ENCODE measurements at regions not wholly inside any gene's neighbourhood (a gene's known extent, or its start where the extent isn't known, plus 50 kb on each side); places are given as distances from the start of the nearest gene placed in this dataset.

- no peaks in the 10 kb centered on the region for H3K36me3 ChIP-seq (ENCODE audit: control insufficient read depth, low read length)
- TF ChIP-seq CTCF (IDR thresholded peaks at IDR 0.05; ENCODE audit: low read depth, low read length, poor library complexity, severe bottlenecking) (no peak), EZH2phosphoT487 (IDR thresholded peaks at IDR 0.05; ENCODE audit: borderline replicate concordance, low read length) (no peak)
- no peaks in the 10 kb centered on the region for H4K20me1 ChIP-seq (ENCODE audit: control insufficient read depth, insufficient read depth, low read depth, low read length)
- H3F3A ChIP-seq (ENCODE audit: control insufficient read depth, insufficient read depth), result no peaks in the 10 kb centered on the region
- no peak overlapping the region for H3K4me3 ChIP-seq (ENCODE audit: low read length)
- H3K9me2 ChIP-seq (replicated peaks; ENCODE audit: control insufficient read depth, low read length), result no peaks in the 10 kb centered on the region
- H3K4me1 ChIP-seq (ENCODE audit: control insufficient read depth, low read length), result peaks cover 5% of the 10 kb centered on the region; the same call in 1 of the 2 replicates
- H3K9me3 ChIP-seq (ENCODE audit: control insufficient read depth, insufficient read depth, low read length), result no peaks in the 10 kb centered on the region
- no peak overlapping the region for H3K4me2 ChIP-seq (ENCODE audit: low read length)
- no peaks in the 10 kb centered on the region for H3K27me3 ChIP-seq (ENCODE audit: control insufficient read depth, low read length)
- no peaks in the 10 kb centered on the region for H3K79me2 ChIP-seq (ENCODE audit: control insufficient read depth, low read length)
- no peak overlapping the region for H3K27ac ChIP-seq (ENCODE audit: low read depth, low read length)
Observed at GRCh38 chr4:188879598-188879997, 740.4 kb downstream of the TRIML1 start.

- Histone ChIP-seq H3K36me3 (ENCODE audit: control insufficient read depth, low read length) (no peaks in the 10 kb centered on the region), H3K4me3 (ENCODE audit: low read length) (no peak overlapping the region), H3K27ac (ENCODE audit: low read depth, low read length) (no peak overlapping the region), H3K9me3 (ENCODE audit: control insufficient read depth, insufficient read depth, low read length) (no peaks in the 10 kb centered on the region), H3K27me3 (ENCODE audit: control insufficient read depth, low read length) (no peaks in the 10 kb centered on the region), H4K20me1 (ENCODE audit: control insufficient read depth, insufficient read depth, low read depth, low read length) (no peaks in the 10 kb centered on the region), H3K4me2 (ENCODE audit: low read length) (no peak overlapping the region), H3F3A (ENCODE audit: control insufficient read depth, insufficient read depth) (no peaks in the 10 kb centered on the region), H3K79me2 (ENCODE audit: control insufficient read depth, low read length) (no peaks in the 10 kb centered on the region), H3K4me1 (ENCODE audit: control insufficient read depth, low read length) (no peaks in the 10 kb centered on the region), H3K9me2 (replicated peaks; ENCODE audit: control insufficient read depth, low read length) (no peaks in the 10 kb centered on the region)
- TF ChIP-seq EZH2phosphoT487 (IDR thresholded peaks at IDR 0.05; ENCODE audit: borderline replicate concordance, low read length) (no peak), CTCF (IDR thresholded peaks at IDR 0.05; ENCODE audit: low read depth, low read length, poor library complexity, severe bottlenecking) (no peak)
Observed at GRCh38 chr4:188887905-188888304, 748.7 kb downstream of the TRIML1 start.

GRCh38 chr4:188892837-188893236 is 753.6 kb downstream of the TRIML1 start:
- no peak overlapping the region for H3K4me2 ChIP-seq (ENCODE audit: low read length)
- H3K9me2 ChIP-seq (replicated peaks; ENCODE audit: control insufficient read depth, low read length), result no peaks in the 10 kb centered on the region
- no peaks in the 10 kb centered on the region for H3F3A ChIP-seq (ENCODE audit: control insufficient read depth, insufficient read depth)
- no peaks in the 10 kb centered on the region for H3K9me3 ChIP-seq (ENCODE audit: control insufficient read depth, insufficient read depth, low read length)
- no peaks in the 10 kb centered on the region for H3K27me3 ChIP-seq (ENCODE audit: control insufficient read depth, low read length)
- H3K79me2 ChIP-seq (ENCODE audit: control insufficient read depth, low read length), result no peaks in the 10 kb centered on the region
- H3K4me3 ChIP-seq (ENCODE audit: low read length), result no peak overlapping the region
- no peaks in the 10 kb centered on the region for H3K36me3 ChIP-seq (ENCODE audit: control insufficient read depth, low read length)
- TF ChIP-seq CTCF (IDR thresholded peaks at IDR 0.05; ENCODE audit: low read depth, low read length, poor library complexity, severe bottlenecking) (no peak), EZH2phosphoT487 (IDR thresholded peaks at IDR 0.05; ENCODE audit: borderline replicate concordance, low read length) (no peak)
- no peak overlapping the region for H3K27ac ChIP-seq (ENCODE audit: low read depth, low read length)
- H4K20me1 ChIP-seq (ENCODE audit: control insufficient read depth, insufficient read depth, low read depth, low read length), result no peaks in the 10 kb centered on the region
- no peaks in the 10 kb centered on the region for H3K4me1 ChIP-seq (ENCODE audit: control insufficient read depth, low read length)

- no peaks in the 10 kb centered on the region for H3K9me3 ChIP-seq (ENCODE audit: control insufficient read depth, insufficient read depth, low read length)
Observed at GRCh38 chr4:188903986-188904385, 764.7 kb downstream of the TRIML1 start.

More at GRCh38 chr4:188903986-188904385, 764.7 kb downstream of the TRIML1 start:
- no peaks in the 10 kb centered on the region for H3K27me3 ChIP-seq (ENCODE audit: control insufficient read depth, low read length)
- H3K4me3 ChIP-seq (ENCODE audit: low read length), result no peak overlapping the region
- no peaks in the 10 kb centered on the region for H3K4me1 ChIP-seq (ENCODE audit: control insufficient read depth, low read length)
- H3K4me2 ChIP-seq (ENCODE audit: low read length), result no peak overlapping the region
- no peaks in the 10 kb centered on the region for H3K79me2 ChIP-seq (ENCODE audit: control insufficient read depth, low read length)
- H3K27ac ChIP-seq (ENCODE audit: low read depth, low read length), result no peak overlapping the region
- H4K20me1 ChIP-seq (ENCODE audit: control insufficient read depth, insufficient read depth, low read depth, low read length), result no peaks in the 10 kb centered on the region
- H3K9me2 ChIP-seq (replicated peaks; ENCODE audit: control insufficient read depth, low read length), result no peaks in the 10 kb centered on the region
- no peaks in the 10 kb centered on the region for H3K36me3 ChIP-seq (ENCODE audit: control insufficient read depth, low read length)
- H3F3A ChIP-seq (ENCODE audit: control insufficient read depth, insufficient read depth), result no peaks in the 10 kb centered on the region
- TF ChIP-seq EZH2phosphoT487 (IDR thresholded peaks at IDR 0.05; ENCODE audit: borderline replicate concordance, low read length) (no peak), CTCF (IDR thresholded peaks at IDR 0.05; ENCODE audit: low read depth, low read length, poor library complexity, severe bottlenecking) (no peak)

Data from DOHH2 (cell line).